Sciatic nerve (tissue), 2 donors: ENCODE measurements at regions not wholly inside any gene's neighbourhood (a gene's known extent, or its start where the extent isn't known, plus 50 kb on each side); places are given as distances from the start of the nearest gene placed in this dataset.
"Not testable (repeated sequence)": the region's sequence is repeated elsewhere in the genome, so short reads cannot be mapped to it uniquely, and the experiment has no call there.

Experiments
- ATAC-seq: fragments of 200-7000 bp; cut with Tn5 transposase; one replicate; pipeline ENCODE4 v1.9.1; 2020; ENCODE audit warnings: mild to moderate bottlenecking, moderate library complexity
- DNase-seq: peaks from one replicate; pipeline ENCODE4 v3.0.0-alpha.2; 2020; ENCODE audit warnings: low spot score
- intact Hi-C: fragments of 100-400 bp; cut with DNase I; formaldehyde crosslinking; loops from one replicate; pipeline ENCODE4 v1.14.2; 2022
- donor health status: DM: no; HTN: no; CAD: no.
- donor health status: DM: no; HTN: no; CAD: no.

DNA sequence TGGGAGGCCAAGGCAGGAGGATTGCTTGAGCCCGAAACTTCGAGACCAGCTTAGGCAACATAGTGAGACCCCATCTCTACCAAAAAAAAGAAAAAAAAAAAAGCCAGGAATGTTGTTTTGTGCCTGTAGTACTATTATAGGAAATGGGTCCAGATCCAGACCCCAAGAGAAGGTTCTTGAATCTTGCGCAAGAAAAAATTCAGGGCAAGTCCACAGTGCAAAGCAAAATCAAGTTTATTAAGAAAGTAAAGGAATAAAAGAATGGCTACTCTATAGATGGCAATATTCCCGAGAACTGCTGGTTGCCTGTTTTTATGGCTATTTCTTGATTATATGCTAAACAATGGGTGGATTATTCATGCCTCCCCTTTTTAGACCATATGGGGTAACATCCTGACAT, 51.2 kb upstream of the RDX start:
- intact Hi-C loops: no loop called here
- ATAC-seq (no peak), DNase-seq (no peak)

DNA sequence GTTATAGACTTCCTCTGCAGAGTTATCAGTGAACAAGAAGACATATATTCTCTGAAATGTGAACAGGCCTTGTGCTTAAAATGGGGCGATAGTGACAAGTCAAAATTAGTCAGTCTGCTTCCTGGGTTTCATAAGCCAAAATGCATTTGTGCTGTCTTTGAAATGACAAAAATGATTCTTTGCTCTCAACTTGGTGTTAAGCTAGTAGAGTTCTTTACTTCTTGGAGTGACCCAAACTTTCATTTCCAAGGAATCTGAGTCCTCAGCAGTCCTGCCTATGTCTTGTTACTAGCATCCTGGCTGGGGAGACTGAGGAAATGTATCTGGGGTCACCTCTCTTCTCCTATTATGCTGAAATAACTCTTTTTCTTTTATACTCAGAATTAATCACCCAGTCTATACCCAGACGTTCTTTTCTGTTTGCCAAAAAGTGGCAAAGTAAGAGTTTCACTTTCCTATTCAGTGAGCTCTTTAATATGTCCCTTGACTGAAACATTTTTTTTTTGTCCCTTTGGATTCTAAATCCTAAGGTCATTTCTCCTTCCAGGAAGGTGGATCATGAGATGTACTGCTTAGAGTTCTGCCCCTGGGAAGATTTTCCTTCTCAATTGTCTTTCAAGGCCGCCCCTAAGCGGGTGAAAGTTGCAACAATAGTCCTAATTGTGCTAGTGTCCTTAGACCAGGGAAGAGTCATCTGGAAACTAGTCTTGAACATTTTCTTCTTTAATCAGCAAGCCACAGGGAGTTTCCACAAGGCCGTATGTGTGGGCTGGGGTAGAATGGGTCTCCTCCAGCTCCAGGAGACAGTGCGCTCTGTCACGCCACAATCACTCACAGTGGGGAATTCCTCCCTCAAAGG, 53.0 kb upstream of the RDX start:
- intact Hi-C loops: no loop called here
- ATAC-seq (peak; percentile 67), DNase-seq (no peak)

DNA sequence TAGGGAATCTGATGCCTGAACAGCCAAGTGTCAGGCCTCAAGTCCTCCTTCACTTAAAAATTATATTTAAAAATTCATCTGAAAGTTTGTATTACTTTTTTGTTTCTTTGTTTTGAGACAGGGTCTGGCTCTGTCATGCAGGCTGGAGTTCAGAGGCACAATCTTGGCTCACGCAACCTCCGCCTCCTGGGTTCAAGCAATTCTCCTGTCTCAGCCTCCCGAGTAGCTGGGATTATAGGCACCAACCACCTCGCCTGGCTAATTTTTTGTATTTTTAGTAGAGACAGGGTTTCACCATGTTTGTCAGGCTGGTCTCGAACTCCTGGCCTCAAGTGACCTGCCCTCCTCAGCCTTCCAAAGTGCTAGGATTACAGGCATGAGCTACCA, 53.6 kb upstream of the RDX start:
- DNase-seq, intact Hi-C loops, ATAC-seq: not testable (repeated sequence)

DNA sequence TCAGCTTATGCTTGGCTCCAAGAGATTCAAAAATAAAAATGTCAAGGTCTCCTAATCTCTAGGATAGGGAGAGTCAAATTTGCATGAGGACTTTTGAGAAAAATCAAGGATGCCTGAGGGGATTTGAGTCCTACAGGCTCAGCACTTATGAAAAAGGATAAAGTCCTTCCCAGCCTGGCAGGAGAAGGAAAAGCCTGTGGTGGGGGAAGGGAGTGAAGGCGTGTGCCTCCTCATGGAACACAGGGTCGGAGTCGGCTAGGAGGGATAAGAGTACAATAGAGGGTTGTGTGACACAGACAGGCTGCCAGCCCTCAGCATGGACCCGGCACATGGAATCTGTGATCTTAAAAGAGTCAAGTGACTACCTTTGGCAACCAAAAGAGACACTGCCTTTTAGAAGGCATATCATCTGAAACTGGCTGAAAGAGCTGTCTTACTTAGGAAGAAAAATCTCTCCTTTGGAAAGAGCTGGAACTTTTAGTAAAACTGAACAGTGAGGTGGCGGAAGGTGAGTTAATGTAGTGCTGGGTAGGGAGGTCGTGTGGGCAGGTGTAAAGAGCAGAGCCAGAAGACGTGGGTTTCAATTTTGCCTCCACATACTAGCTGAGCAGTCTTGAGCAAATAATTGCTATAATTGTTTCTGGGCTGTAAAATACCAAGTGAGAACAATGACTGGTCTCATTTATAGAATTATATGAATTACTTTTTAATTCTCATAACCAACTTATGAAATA, 58.8 kb upstream of the RDX start:
- no peak for DNase-seq
- intact Hi-C loops: no loop called here
- peak; percentile 68 for ATAC-seq

DNA sequence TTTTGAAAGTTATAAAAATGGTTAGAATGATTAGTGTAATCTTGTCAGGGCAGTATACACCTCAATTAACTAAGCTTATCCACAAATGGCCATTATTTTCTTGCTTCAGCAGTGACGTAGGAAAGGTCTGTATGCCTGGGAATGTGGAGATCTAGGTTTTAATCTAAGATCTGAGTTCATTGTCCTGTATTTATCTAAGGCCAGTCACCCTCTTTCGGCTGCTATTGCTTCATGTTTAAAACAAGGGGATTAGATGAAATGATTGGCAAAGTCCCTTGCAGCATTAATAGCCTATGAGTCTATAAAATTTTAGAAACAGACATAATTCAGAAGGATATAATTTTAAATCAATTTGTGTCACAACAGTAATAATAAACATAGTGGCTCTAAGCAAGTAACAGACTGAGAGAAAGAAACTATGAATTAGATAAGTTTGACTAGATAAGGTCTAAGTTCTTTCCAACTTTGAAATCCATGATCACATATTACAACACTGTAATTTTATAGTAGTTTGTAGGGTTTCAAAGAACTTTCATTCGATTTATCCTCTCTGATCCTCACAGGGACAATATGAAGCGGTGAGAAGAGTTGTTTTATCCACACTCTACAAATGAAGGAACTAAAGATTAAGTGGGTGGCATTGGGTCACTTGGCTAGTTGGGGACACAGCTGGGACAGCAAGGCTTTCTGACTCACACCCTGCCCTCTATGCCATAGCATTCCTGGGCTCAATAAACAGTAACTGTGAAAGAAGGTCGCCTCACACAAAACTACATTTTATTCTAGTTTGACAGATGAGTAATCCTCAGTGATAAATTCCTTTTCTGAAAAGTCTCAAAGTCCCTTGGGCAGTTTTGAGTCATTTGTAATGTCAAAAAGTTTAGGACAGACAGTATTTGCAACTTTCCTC, 60.6 kb upstream of the RDX start:
- DNase-seq (no peak), ATAC-seq (peak; percentile 41)
- intact Hi-C loops: no loop called here

DNA sequence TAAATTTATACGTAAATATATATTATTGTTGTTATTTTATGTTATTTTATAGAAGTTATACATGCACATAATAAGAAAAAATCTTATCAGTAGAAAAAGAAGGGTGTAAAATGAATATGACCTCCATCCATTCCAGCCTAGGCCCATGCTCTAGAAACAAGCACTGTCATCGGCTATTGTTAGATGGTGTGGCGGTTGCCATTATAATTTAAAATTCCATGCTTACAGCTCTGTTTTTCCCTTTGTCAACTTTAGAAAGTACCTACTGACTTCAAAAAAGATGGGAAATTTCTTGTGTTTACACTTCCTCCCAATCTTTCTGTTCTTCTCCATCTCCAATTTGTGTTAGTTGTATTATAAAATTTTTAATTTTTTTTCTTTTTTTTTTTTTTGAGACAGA, 61.9 kb upstream of the RDX start:
- no peak for ATAC-seq
- intact Hi-C loops: no loop called here

DNA sequence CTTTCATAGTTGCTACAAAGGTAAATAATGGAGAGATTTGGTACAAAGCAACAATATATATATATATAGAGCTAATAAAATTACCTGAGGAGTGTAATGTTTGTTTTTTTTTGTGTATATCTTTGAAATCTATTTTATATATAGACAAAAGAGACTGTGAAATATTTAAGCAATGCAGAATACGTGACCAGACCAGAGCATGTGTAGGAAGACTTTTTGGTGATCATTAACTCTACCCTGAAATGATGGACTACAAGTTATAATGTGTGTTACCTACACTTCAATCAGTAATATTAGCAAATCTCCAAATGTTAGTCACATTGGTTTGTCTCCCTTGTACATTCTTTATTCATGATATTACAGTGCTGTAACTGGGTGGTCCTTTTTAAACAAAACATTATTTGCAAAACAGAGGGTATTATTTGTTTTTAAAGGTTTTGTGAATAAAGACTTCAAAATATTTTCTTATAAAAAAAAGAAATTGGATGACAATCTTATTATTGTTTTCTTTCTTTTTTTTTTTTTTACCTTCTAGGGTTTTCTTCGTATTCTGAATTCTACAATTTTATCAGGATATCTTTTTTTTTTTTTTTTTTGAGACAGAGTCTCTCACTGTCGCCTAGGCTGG, 64.5 kb upstream of the RDX start:
- DNase-seq, ATAC-seq, intact Hi-C loops: not testable (repeated sequence)

More for the DNA sequence above, 61.9 kb upstream of the RDX start:
- no peak for DNase-seq

DNA sequence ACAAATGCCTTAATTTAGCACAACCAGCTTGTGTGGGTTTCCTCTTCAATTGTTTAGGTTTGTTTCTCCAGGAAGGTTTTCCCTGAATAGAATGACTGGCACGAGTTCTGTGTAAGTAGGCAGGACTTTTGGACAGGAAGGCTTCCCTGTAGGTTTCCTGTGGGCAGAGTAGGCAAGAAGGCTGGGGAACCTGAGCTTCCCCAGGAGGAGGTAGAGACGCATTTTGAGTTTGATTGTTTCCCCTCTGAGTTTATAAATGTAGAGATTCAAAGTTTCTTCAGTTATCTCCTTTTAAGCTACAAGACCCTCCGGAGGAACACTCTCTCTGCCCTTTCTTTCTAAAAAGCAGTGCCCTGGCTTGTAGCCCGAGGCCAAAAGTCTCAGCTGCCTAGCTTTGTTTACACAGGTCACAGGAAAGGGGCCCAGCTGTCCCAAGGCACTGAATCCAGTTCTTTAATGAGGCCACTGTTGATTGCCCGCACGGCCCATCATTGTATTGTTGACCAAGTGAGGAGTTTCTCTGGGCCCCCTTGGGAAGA, 66.6 kb upstream of the RDX start:
- DNase-seq (no peak), ATAC-seq (peak; percentile 78)
- intact Hi-C loops: no loop called here

DNA sequence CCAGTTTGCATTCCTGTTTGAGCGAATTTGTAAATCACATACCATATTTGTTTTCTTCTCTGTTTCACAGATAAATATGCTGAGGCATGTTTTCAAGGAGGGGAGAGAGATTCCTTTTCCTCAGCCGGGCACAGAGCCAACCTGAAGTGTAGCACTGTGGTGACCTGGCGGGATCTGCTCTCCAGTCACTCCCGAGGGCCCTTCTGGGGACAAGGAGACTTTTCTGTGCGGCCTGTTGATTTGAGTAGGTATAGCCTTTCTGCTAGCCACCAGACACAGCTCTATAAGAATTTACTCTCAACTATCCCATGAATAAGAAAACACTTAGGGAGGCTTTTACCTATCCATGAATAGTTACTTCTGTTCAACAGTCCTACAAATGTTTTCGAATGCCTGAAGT, 63.5 kb upstream of the FDX1 start:
- peak; percentile 75 for DNase-seq
- peak; percentile 68 for ATAC-seq
- intact Hi-C loops: loop anchor here (5.0 kb wide), 1 partner anchor 164 kb away; no protein-coding TSS in a partner anchor

DNA sequence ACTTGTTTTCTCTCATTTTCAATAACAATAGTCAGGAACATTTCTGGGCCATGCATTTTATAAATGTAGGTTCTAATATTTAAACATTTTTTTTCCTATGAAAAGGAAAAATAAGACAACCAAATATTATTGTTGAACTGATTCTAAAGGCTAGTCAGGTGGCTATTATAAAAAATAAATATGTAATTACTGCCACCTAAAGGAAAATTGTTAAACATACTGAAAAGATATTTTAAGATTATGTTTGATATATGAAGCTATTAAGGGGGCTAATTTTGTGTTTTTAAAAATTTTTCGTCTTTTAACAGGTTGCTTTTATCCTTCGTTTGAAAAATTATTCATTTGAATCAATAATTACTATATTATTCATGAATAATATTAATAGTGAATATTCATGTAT, 62.2 kb upstream of the FDX1 start:
- intact Hi-C loops: loop anchor here (5.0 kb wide), 1 partner anchor 165 kb away; no protein-coding TSS in a partner anchor
- DNase-seq (no peak), ATAC-seq (no peak)

DNA sequence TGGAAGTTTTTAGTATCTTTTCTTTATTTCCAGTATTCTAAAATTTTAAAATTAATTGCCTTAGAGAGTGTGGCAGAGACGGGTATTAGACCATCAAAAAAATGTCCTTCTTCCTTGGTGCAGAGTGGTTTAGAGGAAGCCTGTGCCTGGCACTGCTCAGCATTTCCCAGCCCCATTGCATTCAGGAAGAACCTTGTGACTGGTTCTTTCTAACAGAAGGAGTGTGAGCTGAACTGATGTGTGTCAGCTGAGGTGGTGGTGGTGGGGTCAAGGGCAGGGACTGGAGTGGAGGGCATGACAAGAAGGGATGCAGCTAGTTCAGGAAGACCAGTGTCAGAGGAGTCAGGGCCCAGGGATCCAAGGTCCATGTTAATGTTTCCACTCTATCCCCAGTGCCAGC, 58.7 kb upstream of the FDX1 start:
- intact Hi-C loops: no loop called here
- ATAC-seq (no peak), DNase-seq (no peak)

DNA sequence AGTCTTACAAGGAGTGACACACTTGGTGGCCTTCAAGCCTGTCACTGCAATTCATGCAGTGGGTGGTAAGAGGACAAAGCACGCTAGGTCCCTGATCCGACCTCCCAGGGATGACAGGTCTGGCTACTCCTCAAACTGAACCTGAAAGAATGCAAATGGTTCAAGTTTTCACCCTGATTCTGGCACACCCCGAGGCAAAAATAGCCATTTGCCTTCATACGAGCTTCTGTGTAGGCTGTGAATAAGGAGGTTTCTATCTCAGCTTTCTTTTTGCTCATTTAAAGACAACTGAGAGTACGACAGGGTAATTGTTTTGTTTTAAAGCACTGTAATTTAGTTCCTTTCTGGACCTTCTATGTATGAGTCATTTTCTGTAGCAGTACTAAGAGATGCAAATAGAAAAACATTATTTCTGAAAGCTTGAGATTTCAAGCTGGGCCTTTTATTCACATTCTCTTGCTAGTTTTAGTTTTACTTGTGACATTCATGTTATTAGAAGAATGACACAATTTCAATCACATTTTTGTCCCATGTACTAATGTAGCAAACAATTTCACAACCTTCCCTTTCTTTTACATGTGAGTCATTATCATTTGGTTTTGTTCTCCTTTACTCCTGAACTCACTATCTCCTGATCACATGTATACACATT, 56.6 kb upstream of the FDX1 start:
- DNase-seq: no peak
- intact Hi-C loops: no loop called here
- peak; percentile 43 for ATAC-seq

DNA sequence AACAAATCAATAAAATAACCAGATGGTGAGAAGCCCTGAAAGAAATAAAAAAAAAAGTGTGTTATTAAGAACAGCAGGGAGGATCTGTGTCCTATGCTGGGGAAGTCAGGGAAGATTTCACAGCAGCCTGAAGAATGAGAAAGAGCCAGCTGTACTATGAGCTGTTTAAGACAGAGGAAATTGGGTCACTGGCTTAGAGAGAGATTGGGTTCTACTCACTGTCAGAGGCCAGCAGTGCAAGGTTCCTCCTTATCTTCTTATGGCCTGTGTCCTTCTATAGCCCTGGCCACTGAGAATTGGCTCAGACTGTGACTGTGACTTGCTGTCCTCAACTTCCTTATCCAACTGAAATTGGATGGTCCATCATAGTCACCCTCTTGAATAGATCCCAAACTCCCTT, 54.8 kb upstream of the FDX1 start:
- DNase-seq: no peak
- no peak for ATAC-seq
- intact Hi-C loops: no loop called here

DNA sequence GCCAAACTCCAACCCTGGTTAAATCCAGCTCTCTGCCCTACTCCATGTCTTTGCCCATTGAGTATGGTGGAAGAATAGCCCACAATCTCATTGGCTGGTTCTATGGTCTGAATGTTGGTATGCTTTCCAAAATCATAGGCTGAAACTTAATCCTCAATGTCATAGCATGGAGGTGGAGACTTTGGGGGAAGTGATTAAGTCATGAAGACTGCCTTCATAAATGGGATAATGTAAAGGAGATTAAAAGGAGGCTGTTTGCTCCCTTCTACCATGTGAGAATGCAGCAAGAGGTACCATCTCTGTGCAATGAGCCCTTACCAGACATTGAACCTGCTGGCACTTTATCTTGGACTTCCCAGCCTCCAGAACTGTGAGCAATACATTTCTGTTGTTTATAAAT, 54.4 kb upstream of the FDX1 start:
- no peak for DNase-seq
- intact Hi-C loops: no loop called here
- no peak for ATAC-seq

DNA sequence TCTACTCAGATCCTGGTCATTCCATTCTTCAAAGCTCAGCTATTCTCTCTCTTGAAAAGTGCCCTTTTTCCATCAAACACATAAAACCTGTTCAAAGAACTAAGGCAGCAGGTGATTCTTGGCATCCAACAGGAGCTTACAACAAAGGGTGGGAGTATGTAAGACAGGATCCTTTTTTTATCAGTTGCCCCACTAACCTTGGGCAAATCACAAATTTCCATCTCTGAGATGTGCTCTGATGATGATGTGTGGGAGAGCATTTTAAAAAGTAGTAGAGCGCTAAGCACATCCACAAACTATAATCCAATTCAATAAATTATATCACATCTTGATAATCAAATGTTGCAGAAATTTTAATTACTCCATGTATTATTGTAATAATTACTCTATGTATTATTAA, 53.7 kb upstream of the FDX1 start:
- ATAC-seq (no peak), DNase-seq (no peak)
- intact Hi-C loops: no loop called here

DNA sequence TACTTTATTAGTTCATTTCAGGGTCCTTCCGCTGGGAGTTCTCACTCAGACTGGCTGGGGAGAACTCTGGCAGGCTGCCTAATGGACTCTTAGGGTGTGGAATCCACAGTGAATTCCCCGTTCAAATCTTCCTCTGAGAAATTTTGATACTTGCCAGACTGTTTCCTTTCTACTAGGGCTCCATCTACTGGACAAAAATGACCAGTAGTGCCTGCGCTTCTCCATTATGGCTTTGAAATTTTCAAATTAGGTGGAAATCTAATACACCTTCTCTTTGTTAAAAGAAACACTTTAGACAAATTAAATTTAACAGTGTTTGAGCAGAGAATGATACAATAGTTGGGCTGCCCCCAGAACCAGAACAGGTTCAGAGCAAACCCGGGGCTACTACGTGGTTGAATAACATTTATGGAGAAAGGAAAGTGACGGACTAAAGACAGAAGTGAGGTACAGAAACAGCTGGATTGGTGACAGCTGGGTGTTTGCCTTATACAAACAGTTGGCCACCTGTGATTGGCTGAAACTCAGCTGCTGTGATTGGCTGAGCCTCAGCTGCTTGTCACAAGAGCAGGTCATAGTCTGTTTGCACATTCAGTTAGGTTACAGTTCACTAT, 52.9 kb upstream of the FDX1 start:
- ATAC-seq: peak; percentile 91
- intact Hi-C loops: no loop called here
- DNase-seq: peak; percentile 81

DNA sequence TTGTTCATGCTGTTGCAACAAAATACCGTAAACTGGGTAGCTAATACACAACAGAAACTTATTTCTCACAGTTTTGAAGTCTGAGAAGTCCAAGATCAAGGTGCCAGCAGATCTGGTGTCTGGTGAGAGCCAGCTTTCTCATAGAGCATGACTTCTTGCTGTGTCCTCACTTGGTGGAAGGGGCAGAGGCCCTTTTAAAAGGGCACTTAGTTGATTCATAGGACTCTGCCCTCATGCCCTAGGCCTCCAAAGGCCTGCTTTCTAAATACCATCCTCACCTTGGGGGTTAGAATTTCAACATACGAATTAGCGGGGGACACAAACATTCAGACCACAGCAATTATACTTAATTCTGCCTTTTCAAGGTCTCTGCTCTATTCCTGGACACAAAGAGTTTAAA, 52.3 kb upstream of the FDX1 start:
- ATAC-seq (no peak), DNase-seq (no peak)
- intact Hi-C loops: no loop called here

DNA sequence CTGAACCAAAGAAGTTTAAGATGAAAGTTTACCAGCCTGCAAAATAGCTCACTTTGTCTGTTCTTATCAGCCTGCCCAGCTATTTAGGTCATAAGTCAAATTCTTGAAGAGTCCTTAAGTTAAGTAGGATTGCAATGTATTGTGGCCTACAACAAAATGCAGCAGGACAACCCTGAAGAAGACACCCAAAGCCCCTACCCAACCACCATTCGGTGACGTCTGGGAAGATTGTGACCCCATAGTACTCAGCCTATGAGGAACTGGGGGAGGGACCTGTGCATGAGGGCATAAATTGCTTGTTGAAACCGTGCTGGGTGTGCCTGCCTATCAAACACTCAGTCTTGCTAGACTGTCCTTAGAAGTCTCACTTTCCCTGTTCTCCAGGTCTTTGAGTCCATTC, 50.5 kb upstream of the FDX1 start:
- intact Hi-C loops: no loop called here
- ATAC-seq (no peak), DNase-seq (no peak)
